B cell (primary cell): ENCODE measurements at regions not wholly inside any gene's neighbourhood (a gene's known extent, or its start where the extent isn't known, plus 50 kb on each side); places are given as distances from the start of the nearest gene placed in this dataset.
"Not testable (repeated sequence)": the region's sequence is repeated elsewhere in the genome, so short reads cannot be mapped to it uniquely, and the experiment has no call there.

Experiments used
- CTCF ChIP-seq: fragments of 200-600 bp; IDR thresholded peaks from one replicate; pipeline ENCODE4 v1.8.0; 2022; ENCODE audit warnings: antibody characterized with exemption, mild to moderate bottlenecking
- EZH2 ChIP-seq: IDR thresholded peaks from 2 replicates; pipeline ENCODE4 v1.6.1; 2012; ENCODE audit warnings: borderline replicate concordance, low read depth, mild to moderate bottlenecking, moderate library complexity, low read length; ENCODE audit not compliant: insufficient read depth, poor library complexity, severe bottlenecking

- not testable (repeated sequence) for TF ChIP-seq CTCF, EZH2
Observed at GRCh38 chr6:30816296-30816695, 68.0 kb upstream of the DDR1 start.
